Fibroblast of villous mesenchyme (primary cell): ENCODE measurements at regions not wholly inside any gene's neighbourhood (a gene's known extent, or its start where the extent isn't known, plus 50 kb on each side); places are given as distances from the start of the nearest gene placed in this dataset.

Experiments used
- DNase-seq: peaks from one replicate; pipeline ENCODE4 v3.0.0-alpha.2; 2010; ENCODE audit warnings: low read depth
- H3K4me3 ChIP-seq: 2 replicates; pipeline ENCODE4 v1.5.1; 2011; ENCODE audit warnings: low read depth, mild to moderate bottlenecking, low read length
- TF ChIP-seq, protein P1 (sequence below): IDR thresholded peaks from 2 replicates; pipeline ENCODE4 v1.5.1; 2012; ENCODE audit warnings: low read depth, mild to moderate bottlenecking, low read length; ENCODE audit not compliant: insufficient read depth

DNA sequence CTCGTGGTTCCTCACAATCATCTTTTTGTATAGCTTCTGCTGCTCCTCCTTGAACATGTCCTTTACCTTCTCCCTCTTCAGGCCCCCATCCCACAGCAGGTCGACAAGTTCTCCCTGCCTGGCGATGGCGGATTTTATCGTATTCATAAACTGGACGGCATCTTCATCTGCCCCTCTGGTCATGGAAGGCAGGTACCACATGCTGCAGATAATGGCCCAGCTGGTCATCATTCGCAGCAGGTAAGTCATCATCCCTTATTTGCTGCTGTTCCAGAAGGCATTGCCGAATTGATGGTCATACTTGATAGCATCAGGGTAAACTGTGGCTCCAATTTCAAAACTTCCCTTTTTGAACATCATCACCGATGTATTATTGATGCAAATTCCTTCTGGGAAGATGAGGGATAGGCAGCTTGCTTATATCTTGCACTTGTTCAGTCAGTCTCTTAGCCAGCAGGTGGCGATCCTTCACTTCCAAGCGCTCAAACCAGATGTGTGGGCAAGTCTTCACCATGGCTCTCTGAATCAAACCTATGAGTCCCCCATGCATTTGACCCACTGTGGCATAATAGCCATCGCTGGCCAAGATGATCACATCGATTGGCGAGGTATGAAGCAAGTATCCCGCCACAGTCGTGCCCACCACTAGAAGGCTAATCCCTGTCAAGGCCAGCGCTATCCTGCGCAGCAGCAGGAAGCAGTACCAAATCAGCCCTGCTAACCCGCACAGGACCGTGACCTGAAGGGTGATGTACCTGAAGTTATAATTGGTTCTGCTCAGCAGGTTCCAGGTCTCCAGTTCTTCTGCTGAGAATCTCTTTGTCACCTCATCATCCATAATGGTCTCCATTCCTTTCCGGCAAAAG is 381.5 kb upstream of the STXBP6 start:
- DNase-seq: peak; percentile 1
- TF ChIP-seq, protein P1, sequence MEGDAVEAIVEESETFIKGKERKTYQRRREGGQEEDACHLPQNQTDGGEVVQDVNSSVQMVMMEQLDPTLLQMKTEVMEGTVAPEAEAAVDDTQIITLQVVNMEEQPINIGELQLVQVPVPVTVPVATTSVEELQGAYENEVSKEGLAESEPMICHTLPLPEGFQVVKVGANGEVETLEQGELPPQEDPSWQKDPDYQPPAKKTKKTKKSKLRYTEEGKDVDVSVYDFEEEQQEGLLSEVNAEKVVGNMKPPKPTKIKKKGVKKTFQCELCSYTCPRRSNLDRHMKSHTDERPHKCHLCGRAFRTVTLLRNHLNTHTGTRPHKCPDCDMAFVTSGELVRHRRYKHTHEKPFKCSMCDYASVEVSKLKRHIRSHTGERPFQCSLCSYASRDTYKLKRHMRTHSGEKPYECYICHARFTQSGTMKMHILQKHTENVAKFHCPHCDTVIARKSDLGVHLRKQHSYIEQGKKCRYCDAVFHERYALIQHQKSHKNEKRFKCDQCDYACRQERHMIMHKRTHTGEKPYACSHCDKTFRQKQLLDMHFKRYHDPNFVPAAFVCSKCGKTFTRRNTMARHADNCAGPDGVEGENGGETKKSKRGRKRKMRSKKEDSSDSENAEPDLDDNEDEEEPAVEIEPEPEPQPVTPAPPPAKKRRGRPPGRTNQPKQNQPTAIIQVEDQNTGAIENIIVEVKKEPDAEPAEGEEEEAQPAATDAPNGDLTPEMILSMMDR: no peak
- H3K4me3 ChIP-seq: no peak overlapping the region

DNA sequence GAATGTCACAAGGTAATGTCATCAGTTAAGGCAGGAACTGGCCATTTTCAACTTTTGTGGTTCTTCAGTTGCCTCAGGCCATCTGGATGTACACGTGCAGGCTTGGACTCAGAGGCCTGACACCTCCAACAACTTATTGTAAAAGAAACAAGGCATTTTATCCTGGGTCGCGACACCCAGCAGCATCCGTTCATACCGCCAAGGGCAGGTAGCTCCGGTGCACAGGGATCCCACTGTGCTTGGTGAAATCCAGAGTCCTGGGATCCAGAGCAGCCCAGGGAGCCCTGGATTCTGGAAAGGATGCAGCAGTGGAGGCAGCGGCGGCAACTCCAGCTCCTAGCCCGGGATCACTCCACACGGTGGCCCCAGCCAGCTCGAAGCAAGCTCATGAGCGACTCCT is 380.9 kb upstream of the STXBP6 start:
- TF ChIP-seq, protein P1: no peak
- H3K4me3 ChIP-seq: no peak overlapping the region
- no peak for DNase-seq

DNA sequence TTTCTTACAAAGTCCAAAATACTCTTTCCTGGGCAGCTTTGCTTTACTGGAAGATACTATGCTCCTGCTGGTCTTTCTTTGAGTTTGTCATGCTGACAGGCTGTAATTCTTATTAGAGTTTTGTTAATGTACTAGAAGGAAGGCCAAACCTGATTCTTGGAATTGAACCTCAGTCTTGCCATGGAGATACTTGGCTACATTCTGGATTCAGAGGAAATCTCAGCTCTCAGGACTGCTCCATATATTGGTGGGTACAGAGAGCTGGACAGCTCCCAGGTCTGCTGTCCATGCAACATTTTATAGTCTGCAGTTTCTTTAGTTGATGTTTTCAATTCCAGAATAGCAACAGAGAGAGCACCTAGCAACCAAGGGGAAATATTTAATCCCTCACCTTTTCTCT is 363.1 kb upstream of the STXBP6 start:
- DNase-seq: no peak
- no peak overlapping the region for H3K4me3 ChIP-seq
- TF ChIP-seq, protein P1: no peak

DNA sequence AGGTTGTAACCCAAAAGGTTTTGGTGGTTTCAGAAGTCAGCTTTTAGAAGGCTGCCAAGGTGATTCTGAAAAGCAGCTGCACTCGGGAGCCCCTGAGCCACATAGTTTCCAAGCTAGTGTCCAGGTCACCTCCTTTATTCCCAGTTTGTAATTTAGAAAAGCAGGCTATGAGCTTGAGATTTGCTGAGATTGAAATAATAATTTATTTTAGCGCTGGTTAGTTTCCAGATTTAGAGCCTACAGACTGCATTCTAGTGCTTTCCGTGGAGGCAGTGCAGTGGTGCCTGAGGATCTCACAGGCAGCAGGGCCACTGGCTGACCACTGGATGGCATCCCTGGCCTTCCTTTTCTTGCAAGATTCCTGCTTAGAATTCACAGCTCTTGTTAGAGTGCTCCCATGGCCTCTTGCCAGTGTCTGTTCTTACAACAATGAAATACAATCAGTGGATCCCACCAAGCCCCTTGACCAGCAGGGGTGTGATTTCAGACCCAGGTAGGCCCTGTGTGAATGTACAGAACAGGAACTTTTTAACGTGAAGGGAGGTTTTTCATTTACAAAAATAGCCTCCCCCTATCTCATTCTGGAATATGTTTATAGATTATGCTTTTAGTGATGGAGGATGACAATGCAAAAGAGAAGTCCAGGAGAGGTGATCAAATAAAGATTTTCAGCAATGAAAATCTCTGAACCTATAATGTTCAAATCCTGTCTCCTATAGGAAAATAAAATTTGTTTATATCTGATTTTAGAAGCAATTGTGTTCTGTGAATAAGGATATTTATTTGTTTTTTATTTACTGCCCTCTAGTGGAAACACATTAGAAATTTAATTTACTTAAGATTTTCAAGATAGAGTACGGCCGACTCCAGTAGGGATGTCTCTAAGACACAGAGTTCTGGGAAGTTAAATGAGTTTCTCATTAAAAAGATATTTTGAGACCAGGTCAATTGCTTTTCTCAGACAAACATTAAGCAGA is 362.1 kb upstream of the STXBP6 start:
- TF ChIP-seq, protein P1: no peak
- peak; percentile 1 for DNase-seq

DNA sequence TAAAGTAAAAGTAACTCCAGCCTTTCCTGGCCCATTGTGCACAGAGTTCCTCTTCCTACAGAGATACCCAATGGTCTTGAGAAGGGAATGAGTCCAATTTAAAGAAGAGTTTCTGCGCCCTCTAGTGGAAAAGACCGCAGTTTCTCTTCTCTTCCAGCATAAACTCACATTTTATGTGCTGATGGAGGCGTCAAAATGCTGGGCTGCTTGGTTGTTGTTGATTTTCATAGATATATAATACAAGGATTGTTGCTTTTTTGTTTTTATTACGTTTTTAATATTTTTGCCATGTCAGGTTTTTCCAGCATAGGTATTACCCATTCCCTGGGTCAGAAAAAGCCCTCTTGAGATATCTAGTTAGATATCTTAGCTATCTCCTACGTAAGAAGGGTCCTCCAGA is 356.9 kb upstream of the STXBP6 start:
- TF ChIP-seq, protein P1: peak; percentile 42
- DNase-seq: peak; percentile 13
- no peak overlapping the region for H3K4me3 ChIP-seq

More for the DNA sequence above, 362.1 kb upstream of the STXBP6 start:
- no peak overlapping the region for H3K4me3 ChIP-seq

DNA sequence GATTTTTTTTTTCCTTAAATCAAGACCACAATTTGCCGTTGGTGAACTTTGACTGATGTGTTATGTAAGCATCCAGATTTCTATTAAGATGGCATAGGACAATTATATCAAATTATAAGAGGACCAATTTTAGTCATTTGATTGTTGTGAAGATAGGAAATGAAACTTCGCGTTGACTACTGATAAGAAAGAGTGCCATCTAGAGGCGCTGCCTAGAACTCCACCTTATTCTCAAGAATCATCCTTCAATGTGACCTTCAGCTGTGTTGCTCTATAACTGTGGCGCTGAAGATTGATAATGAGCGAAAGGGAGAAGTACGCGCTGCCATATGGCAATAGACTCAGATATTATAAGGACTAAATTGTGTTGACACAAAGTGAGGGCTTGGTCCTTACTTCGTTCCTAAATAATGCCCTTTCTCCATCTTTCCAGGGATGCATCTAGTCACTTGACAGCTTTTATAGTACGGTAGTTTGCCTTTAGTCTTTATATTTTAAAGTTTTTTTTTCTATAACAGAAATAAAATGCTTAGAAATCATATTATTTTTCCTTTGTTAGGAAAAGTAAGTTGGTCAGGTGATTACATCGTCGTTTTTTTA is 350.8 kb upstream of the STXBP6 start:
- H3K4me3 ChIP-seq: no peak overlapping the region
- DNase-seq: peak; percentile 32
- TF ChIP-seq, protein P1: peak; percentile 74
